Spleen (tissue), 7 donors: ENCODE measurements at regions not wholly inside any gene's neighbourhood (a gene's known extent, or its start where the extent isn't known, plus 50 kb on each side); places are given as distances from the start of the nearest gene placed in this dataset.

Source experiments
- CTCF ChIP-seq, 11 experiments: fragments of 200-600 bp in 7 of 11; fragments of 450-650 bp in 4 of 11; sonication (generic) in 4 of 11; IDR thresholded peaks in 8 of 11; conservative IDR thresholded peaks in 3 of 11; 1 replicate in 7 of 11; 2 replicates in 4 of 11; pipeline versions ENCODE4 v1.4.0 to v1.8.0; 2016 to 2021; ENCODE audit warnings: antibody characterized with exemption in 11 of 11, inconsistent platforms in 4 of 11, mild to moderate bottlenecking in 1 of 11
- POLR2A ChIP-seq, 3 donors: fragments of 450-650 bp; IDR thresholded peaks; one replicate each; pipeline ENCODE4 v1.5.1; 2017; ENCODE audit warnings: antibody characterized with exemption in 3 of 3, mild to moderate bottlenecking in 1 of 3
- POLR2AphosphoS5 ChIP-seq, 3 donors: sonication (generic); formaldehyde crosslinking; IDR thresholded peaks; one replicate each; pipeline ENCODE4 v1.5.1; 2017; ENCODE audit warnings: antibody characterized with exemption in 3 of 3
- donor health status: DM: no; HTN: no; CAD: no; lungs with moderate emphysema.
- donor health status: DM: no; HTN: no; CAD: no.
- donor health status: DM: no; HTN: no; CAD: no.

GRCh38 chrX:55981603-55982002 lies 250.6 kb upstream of the KLF8 start:
- no peak for TF ChIP-seq POLR2A (IDR thresholded peaks at IDR 0.05)
- TF ChIP-seq CTCF (IDR thresholded peaks at IDR 0.05 in 8 of 11, conservative IDR thresholded peaks at IDR 0.05 in 3 of 11): no peak
- TF ChIP-seq POLR2AphosphoS5 (IDR thresholded peaks at IDR 0.05): no peak
